ENCODE measurements at regions not wholly inside any gene's neighbourhood (a gene's known extent, or its start where the extent isn't known, plus 50 kb on each side); places are given as distances from the start of the nearest gene placed in this dataset.

DNA sequence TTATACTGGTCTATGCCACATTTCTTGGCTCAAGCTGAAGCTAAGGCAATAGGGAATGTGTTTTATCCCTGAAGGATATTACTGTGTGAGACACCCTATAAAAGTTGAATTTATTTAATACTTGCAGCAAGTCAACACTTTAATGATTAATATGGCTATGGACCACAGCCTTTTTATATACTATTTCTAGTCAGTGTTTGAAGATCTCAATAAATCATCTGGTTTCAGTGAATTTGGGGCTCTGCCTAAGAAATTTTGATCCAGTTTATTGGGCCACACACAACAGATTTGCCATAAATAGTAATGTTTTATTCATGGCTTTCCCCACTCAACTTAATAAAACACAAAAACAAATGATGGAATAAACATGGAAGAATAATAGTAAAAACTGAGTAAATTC lies 698.3 kb downstream of the ADGRL2 start:
- H3K27me3 ChIP-seq (ENCODE audit: insufficient read depth, poor library complexity, severe bottlenecking), result no peaks in the 10 kb centered on the region
- no peak overlapping the region for H3K4me3 ChIP-seq (ENCODE audit: severe bottlenecking)
- DNase-seq (ENCODE audit: low spot score) (no peak), ATAC-seq (ENCODE audit: low read depth) (no peak)
- no peak overlapping the region for H3K27ac ChIP-seq (ENCODE audit: poor library complexity, severe bottlenecking)
- peaks cover 6% of the 10 kb centered on the region for H3K4me1 ChIP-seq (ENCODE audit: insufficient read depth, poor library complexity, severe bottlenecking)
- TF ChIP-seq, protein P1, sequence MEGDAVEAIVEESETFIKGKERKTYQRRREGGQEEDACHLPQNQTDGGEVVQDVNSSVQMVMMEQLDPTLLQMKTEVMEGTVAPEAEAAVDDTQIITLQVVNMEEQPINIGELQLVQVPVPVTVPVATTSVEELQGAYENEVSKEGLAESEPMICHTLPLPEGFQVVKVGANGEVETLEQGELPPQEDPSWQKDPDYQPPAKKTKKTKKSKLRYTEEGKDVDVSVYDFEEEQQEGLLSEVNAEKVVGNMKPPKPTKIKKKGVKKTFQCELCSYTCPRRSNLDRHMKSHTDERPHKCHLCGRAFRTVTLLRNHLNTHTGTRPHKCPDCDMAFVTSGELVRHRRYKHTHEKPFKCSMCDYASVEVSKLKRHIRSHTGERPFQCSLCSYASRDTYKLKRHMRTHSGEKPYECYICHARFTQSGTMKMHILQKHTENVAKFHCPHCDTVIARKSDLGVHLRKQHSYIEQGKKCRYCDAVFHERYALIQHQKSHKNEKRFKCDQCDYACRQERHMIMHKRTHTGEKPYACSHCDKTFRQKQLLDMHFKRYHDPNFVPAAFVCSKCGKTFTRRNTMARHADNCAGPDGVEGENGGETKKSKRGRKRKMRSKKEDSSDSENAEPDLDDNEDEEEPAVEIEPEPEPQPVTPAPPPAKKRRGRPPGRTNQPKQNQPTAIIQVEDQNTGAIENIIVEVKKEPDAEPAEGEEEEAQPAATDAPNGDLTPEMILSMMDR (IDR thresholded peaks at IDR 0.05; ENCODE audit: poor library complexity, severe bottlenecking), result no peak
- H3K9me3 ChIP-seq (ENCODE audit: severe bottlenecking), result no peaks in the 10 kb centered on the region
- H3K36me3 ChIP-seq (ENCODE audit: low read depth), result no peaks in the 10 kb centered on the region

GRCh38 chr1:82494117-82494516 lies 693.4 kb downstream of the ADGRL2 start:
- no peak overlapping the region for H3K4me3 ChIP-seq (ENCODE audit: severe bottlenecking)
- H3K27me3 ChIP-seq (ENCODE audit: insufficient read depth, poor library complexity, severe bottlenecking), result no peaks in the 10 kb centered on the region
- TF ChIP-seq, protein P1 (IDR thresholded peaks at IDR 0.05; ENCODE audit: poor library complexity, severe bottlenecking), result no peak
- no peak overlapping the region for H3K27ac ChIP-seq (ENCODE audit: poor library complexity, severe bottlenecking)
- ATAC-seq (ENCODE audit: low read depth) (no peak), DNase-seq (ENCODE audit: low spot score) (no peak)
- H3K4me1 ChIP-seq (ENCODE audit: insufficient read depth, poor library complexity, severe bottlenecking), result no peaks in the 10 kb centered on the region
- H3K36me3 ChIP-seq (ENCODE audit: low read depth), result no peaks in the 10 kb centered on the region
- H3K9me3 ChIP-seq (ENCODE audit: severe bottlenecking), result no peaks in the 10 kb centered on the region

GRCh38 chr1:82492159-82492558 lies 691.4 kb downstream of the ADGRL2 start:
- Histone ChIP-seq H3K9me3 (ENCODE audit: severe bottlenecking) (no peaks in the 10 kb centered on the region), H3K27ac (ENCODE audit: poor library complexity, severe bottlenecking) (no peak overlapping the region), H3K36me3 (ENCODE audit: low read depth) (no peaks in the 10 kb centered on the region), H3K27me3 (ENCODE audit: insufficient read depth, poor library complexity, severe bottlenecking) (no peaks in the 10 kb centered on the region), H3K4me1 (ENCODE audit: insufficient read depth, poor library complexity, severe bottlenecking) (peaks cover 2% of the 10 kb centered on the region), H3K4me3 (ENCODE audit: severe bottlenecking) (no peak overlapping the region)
- DNase-seq (ENCODE audit: low spot score), result no peak
- ATAC-seq (ENCODE audit: low read depth), result no peak
- TF ChIP-seq, protein P1 (IDR thresholded peaks at IDR 0.05; ENCODE audit: poor library complexity, severe bottlenecking), result no peak

GRCh38 chr1:82491301-82492048 lies 690.7 kb downstream of the ADGRL2 start:
- no peak for ATAC-seq (ENCODE audit: low read depth)
- H3K9me3 ChIP-seq (ENCODE audit: severe bottlenecking), result no peaks in the 10 kb centered on the region
- H3K4me1 ChIP-seq (ENCODE audit: insufficient read depth, poor library complexity, severe bottlenecking), result peaks cover 9% of the 10 kb centered on the region
- H3K36me3 ChIP-seq (ENCODE audit: low read depth), result no peaks in the 10 kb centered on the region
- H3K27ac ChIP-seq (ENCODE audit: poor library complexity, severe bottlenecking), result no peak overlapping the region
- no peak for DNase-seq (ENCODE audit: low spot score)
- H3K27me3 ChIP-seq (ENCODE audit: insufficient read depth, poor library complexity, severe bottlenecking), result no peaks in the 10 kb centered on the region
- TF ChIP-seq, protein P1 (IDR thresholded peaks at IDR 0.05; ENCODE audit: poor library complexity, severe bottlenecking), result no peak
- H3K4me3 ChIP-seq (ENCODE audit: severe bottlenecking), result no peak overlapping the region

DNA sequence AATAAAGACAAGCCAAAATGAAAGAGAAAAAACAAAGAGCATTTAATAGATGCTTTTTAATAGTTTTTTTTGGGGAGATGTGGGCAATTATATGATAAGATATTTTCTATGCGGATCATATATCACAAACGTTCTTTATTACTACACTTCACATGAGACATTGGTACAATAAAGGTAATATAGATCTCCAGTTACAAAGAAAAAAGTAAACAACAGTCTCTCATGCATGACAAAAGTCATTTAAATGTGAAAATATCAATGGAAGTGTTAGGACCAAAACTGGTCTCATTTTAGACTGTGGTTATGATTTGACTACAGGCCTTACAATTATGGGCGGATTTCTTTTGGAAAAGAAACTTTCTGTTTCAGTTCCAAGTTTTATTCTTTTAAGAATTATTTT lies 687.0 kb downstream of the ADGRL2 start:
- TF ChIP-seq, protein P1 (IDR thresholded peaks at IDR 0.05; ENCODE audit: poor library complexity, severe bottlenecking), result no peak
- ATAC-seq (ENCODE audit: low read depth) (no peak), DNase-seq (ENCODE audit: low spot score) (no peak)
- Histone ChIP-seq H3K4me3 (ENCODE audit: severe bottlenecking) (no peak overlapping the region), H3K27me3 (ENCODE audit: insufficient read depth, poor library complexity, severe bottlenecking) (no peaks in the 10 kb centered on the region), H3K36me3 (ENCODE audit: low read depth) (no peaks in the 10 kb centered on the region), H3K9me3 (ENCODE audit: severe bottlenecking) (no peaks in the 10 kb centered on the region), H3K4me1 (ENCODE audit: insufficient read depth, poor library complexity, severe bottlenecking) (peaks cover 26% of the 10 kb centered on the region), H3K27ac (ENCODE audit: poor library complexity, severe bottlenecking) (no peak overlapping the region)
